ENCODE measurements at regions not wholly inside any gene's neighbourhood (a gene's known extent, or its start where the extent isn't known, plus 50 kb on each side); places are given as distances from the start of the nearest gene placed in this dataset.
"Not testable (repeated sequence)": the region's sequence is repeated elsewhere in the genome, so short reads cannot be mapped to it uniquely, and the experiment has no call there.

- no peak for DNase-seq
Observed at GRCh38 chr6:155883741-155884140, 428.1 kb upstream of the NOX3 start.

- DNase-seq: no peak
Observed at GRCh38 chr6:155883334-155883731, 427.7 kb upstream of the NOX3 start.

- no peak for DNase-seq
Observed at GRCh38 chr6:155882527-155883333, 427.1 kb upstream of the NOX3 start.

- no peak for DNase-seq
Observed at GRCh38 chr6:155881826-155882526, 426.3 kb upstream of the NOX3 start.

- DNase-seq: no peak
Observed at GRCh38 chr6:155880900-155881299, 425.3 kb upstream of the NOX3 start.

- no peak for DNase-seq
Observed at GRCh38 chr6:155872961-155873360, 417.3 kb upstream of the NOX3 start.

GRCh38 chr6:155867682-155868081, 412.0 kb upstream of the NOX3 start:
- no peak for DNase-seq

GRCh38 chr6:155866676-155867390, 411.2 kb upstream of the NOX3 start:
- not testable (repeated sequence) for DNase-seq

GRCh38 chr6:155861821-155862220, 406.2 kb upstream of the NOX3 start:
- no peak for DNase-seq

- DNase-seq: not testable (repeated sequence)
Observed at GRCh38 chr6:155858906-155859305, 403.3 kb upstream of the NOX3 start.

- DNase-seq: no peak
Observed at GRCh38 chr6:155854787-155855186, 399.1 kb upstream of the NOX3 start.

- DNase-seq: no peak
Observed at GRCh38 chr6:155853011-155853410, 397.4 kb upstream of the NOX3 start.

- DNase-seq: no peak
Observed at GRCh38 chr6:155850408-155850841, 394.8 kb upstream of the NOX3 start.

GRCh38 chr6:155847711-155848110, 392.1 kb upstream of the NOX3 start:
- no peak for DNase-seq

GRCh38 chr6:155837474-155837873, 381.8 kb upstream of the NOX3 start:
- no peak for DNase-seq

GRCh38 chr6:155832596-155832995, 377.0 kb upstream of the NOX3 start:
- no peak for DNase-seq

- no peak for DNase-seq
Observed at GRCh38 chr6:155830531-155830930, 374.9 kb upstream of the NOX3 start.

- DNase-seq: no peak
Observed at GRCh38 chr6:155829646-155830045, 374.0 kb upstream of the NOX3 start.

- DNase-seq: no peak
Observed at GRCh38 chr6:155828989-155829388, 373.4 kb upstream of the NOX3 start.

GRCh38 chr6:155818698-155819097, 363.1 kb upstream of the NOX3 start:
- no peak for DNase-seq

- DNase-seq: no peak
Observed at GRCh38 chr6:155813548-155813947, 357.9 kb upstream of the NOX3 start.

- DNase-seq: no peak
Observed at GRCh38 chr6:155807243-155807642, 351.6 kb upstream of the NOX3 start.

GRCh38 chr6:155801046-155801445, 345.4 kb upstream of the NOX3 start:
- DNase-seq: no peak

- not testable (repeated sequence) for DNase-seq
Observed at GRCh38 chr6:155798876-155799275, 343.2 kb upstream of the NOX3 start.
